B cell (primary cell): ENCODE measurements at regions not wholly inside any gene's neighbourhood (a gene's known extent, or its start where the extent isn't known, plus 50 kb on each side); places are given as distances from the start of the nearest gene placed in this dataset.

ENCODE experiments used
- ATAC-seq: fragments of 200-7000 bp; cut with Tn5 transposase; one replicate; pipeline ENCODE4 v1.10.0; 2021; ENCODE audit warnings: low read depth, mild to moderate bottlenecking, moderate number of reproducible peaks, moderate library complexity
- CTCF ChIA-PET: fragments of 350-600 bp; sonication (Branson Sonifier 250); formaldehyde crosslinking; loops from one replicate; lab custom pipeline; 2021; ENCODE audit warnings: antibody characterized with exemption, inconsistent platforms; lab: Charles Lee
- POLR2A ChIA-PET: fragments of 350-600 bp; sonication (Branson Sonifier 250); formaldehyde crosslinking; loops from one replicate; lab custom pipeline; 2021; ENCODE audit warnings: antibody characterized with exemption; lab: Charles Lee
- DNase-seq: peaks from one replicate; pipeline ENCODE4 v3.0.0; 2013
- H2AFZ ChIP-seq: 2 replicates; pipeline ENCODE4 v1.6.1; 2012; ENCODE audit warnings: mild to moderate bottlenecking, low read depth, low read length; ENCODE audit not compliant: insufficient read depth, poor library complexity, severe bottlenecking
- H3K27ac ChIP-seq, 2 donors: 1 replicate in 1 of 2; 2 replicates in 1 of 2; pipeline ENCODE4 v1.5.1; 2012 to 2013; ENCODE audit warnings: low read length in 2 of 2, mild to moderate bottlenecking in 2 of 2, moderate library complexity in 1 of 2
- H3K27me3 ChIP-seq, 4 experiments: fragments of 200-600 bp in 1 of 4; sonication (generic) in 1 of 4; replicated peaks in 1 of 4; 1 replicate in 2 of 4; 2 replicates in 2 of 4; pipeline versions ENCODE4 v1.6.1 to v1.7.0; 2013 to 2016; ENCODE audit warnings: low read length in 3 of 4, mild to moderate bottlenecking in 2 of 4, mixed read lengths in 1 of 4, moderate library complexity in 1 of 4; ENCODE audit not compliant: insufficient read depth in 4 of 4, control insufficient read depth in 3 of 4; ENCODE audit errors: control extremely low read depth in 1 of 4
- H3K36me3 ChIP-seq, 2 experiments: replicated peaks in 1 of 2; 1 replicate in 1 of 2; 2 replicates in 1 of 2; pipeline versions ENCODE4 v1.6.1 to v1.7.1; 2013; ENCODE audit warnings: low read length in 1 of 2; ENCODE audit not compliant: insufficient read depth in 2 of 2, control insufficient read depth in 1 of 2; ENCODE audit errors: control extremely low read depth in 1 of 2, extremely low read depth in 1 of 2
- H3K4me1 ChIP-seq, 2 donors: fragments of 200-600 bp in 1 of 2; sonication (generic) in 1 of 2; 1 replicate in 1 of 2; 2 replicates in 1 of 2; pipeline versions ENCODE4 v1.5.1 to v1.6.1; 2013 to 2017; ENCODE audit warnings: low read length in 2 of 2; ENCODE audit not compliant: control insufficient read depth in 2 of 2, insufficient read depth in 2 of 2
- H3K4me2 ChIP-seq: replicated peaks from 2 replicates; pipeline ENCODE3; 2012; ENCODE audit warnings: mild to moderate bottlenecking, low read depth, low read length; ENCODE audit not compliant: poor library complexity, severe bottlenecking
- H3K4me3 ChIP-seq, 5 experiments: fragments of 200-600 bp in 1 of 5; sonication (generic) in 1 of 5; 1 replicate in 3 of 5; 2 replicates in 2 of 5; pipeline versions ENCODE4 v1.5.1 to v1.7.0; 2011 to 2016; ENCODE audit warnings: low read length in 4 of 5, mild to moderate bottlenecking in 4 of 5, low read depth in 2 of 5, control low read depth in 1 of 5, moderate library complexity in 1 of 5; ENCODE audit not compliant: insufficient read depth in 1 of 5; ENCODE audit errors: control extremely low read depth in 1 of 5, extremely low read depth in 1 of 5
- H3K79me2 ChIP-seq: fragments of 200-600 bp; sonication (generic); one replicate; pipeline ENCODE4 v1.6.0; 2016; ENCODE audit warnings: low read length; ENCODE audit not compliant: control insufficient read depth, insufficient read depth
- H3K9ac ChIP-seq: fragments of 200-600 bp; sonication (generic); 2 replicates; pipeline ENCODE4 v1.6.1; 2017; ENCODE audit warnings: mild to moderate bottlenecking, low read length, moderate library complexity
- H3K9me3 ChIP-seq, 3 donors: one replicate each; pipeline versions ENCODE4 v1.6.1 to v1.7.1; 2013; ENCODE audit warnings: low read length in 2 of 3; ENCODE audit not compliant: control insufficient read depth in 2 of 3, insufficient read depth in 1 of 3; ENCODE audit errors: control extremely low read depth in 1 of 3
- H4K20me1 ChIP-seq: 2 replicates; pipeline ENCODE4 v1.6.0; 2012; ENCODE audit warnings: mild to moderate bottlenecking, low read length; ENCODE audit not compliant: insufficient read depth, control insufficient read depth, poor library complexity, severe bottlenecking
- H3K27ac Mint-ChIP-seq: one replicate; pipeline ENCODE4 v1.8.0; 2021; ENCODE audit warnings: mixed read lengths
- H3K27me3 Mint-ChIP-seq: one replicate; pipeline ENCODE4 v1.8.0; 2021; ENCODE audit warnings: mixed read lengths
- H3K4me1 Mint-ChIP-seq: one replicate; pipeline ENCODE4 v1.8.0; 2021; ENCODE audit warnings: mixed read lengths
- H3K4me3 Mint-ChIP-seq: one replicate; pipeline ENCODE4 v1.8.0; 2021; ENCODE audit warnings: mixed read lengths
- H3K9me3 Mint-ChIP-seq: one replicate; pipeline ENCODE4 v1.8.0; 2022; ENCODE audit warnings: mixed read lengths; ENCODE audit not compliant: insufficient read depth
- EZH2 ChIP-seq: IDR thresholded peaks from 2 replicates; pipeline ENCODE4 v1.6.1; 2012; ENCODE audit warnings: borderline replicate concordance, low read depth, mild to moderate bottlenecking, moderate library complexity, low read length; ENCODE audit not compliant: insufficient read depth, poor library complexity, severe bottlenecking
- WGBS: methylation state at CpG from one replicate; pipeline ENCODE4 v1.1.5; 2013; ENCODE audit warnings: missing lambda C conversion rate; ENCODE audit not compliant: insufficient coverage; 5-methylcytosine and 5-hydroxymethylcytosine counted together
- intact Hi-C: fragments of 100-400 bp; cut with micrococcal nuclease; formaldehyde crosslinking; loops from one replicate; pipeline ENCODE4 v1.10.0; 2022
- TF ChIP-seq, protein P1 (sequence below): fragments of 200-600 bp; IDR thresholded peaks from one replicate; pipeline ENCODE4 v1.8.0; 2022; ENCODE audit warnings: antibody characterized with exemption, mild to moderate bottlenecking

DNA sequence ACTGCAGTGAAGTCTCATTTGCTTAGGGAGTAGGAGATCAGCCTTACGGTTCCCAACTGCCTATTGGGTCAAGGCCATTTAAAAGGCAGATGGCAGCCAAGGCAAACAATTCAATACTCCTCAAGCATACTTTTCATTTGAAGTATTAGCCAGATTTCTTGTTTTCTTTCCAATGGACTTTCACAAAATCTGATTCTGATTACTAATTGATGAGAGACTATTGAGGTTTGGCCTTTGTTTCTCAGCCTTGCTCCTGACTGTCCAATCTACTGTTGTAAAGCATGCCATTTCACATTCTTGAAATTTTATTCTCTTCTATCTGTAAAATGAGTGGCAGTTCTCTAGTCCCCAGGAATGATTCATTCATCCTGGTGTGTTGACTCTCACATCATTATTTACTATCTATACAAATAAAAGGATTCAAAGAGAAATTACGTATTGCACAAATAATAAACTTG, 166.2 kb upstream of the TGFBR2 start:
- no peak overlapping the region for H2AFZ ChIP-seq
- H3K9ac ChIP-seq: no peak overlapping the region
- WGBS: 100% methylated on average over 1 of the region's 2 CpGs
- peaks cover 24 to 31% of the 10 kb centered on the region in 2 donors for H3K4me1 ChIP-seq
- no peaks in the 10 kb centered on the region for H3K27me3 ChIP-seq
- no peaks in the 10 kb centered on the region for H3K79me2 ChIP-seq
- ChIA-PET CTCF (interaction anchor here (0.6 kb wide), 1 partner anchor 13 kb away, joined by 3 read pairs; no protein-coding TSS in a partner anchor), POLR2A (no interaction called here)
- DNase-seq: no peak
- Mint-ChIP-seq H3K9me3 (peaks cover 3% of the 10 kb centered on the region), H3K4me3 (no peak overlapping the region), H3K27me3 (no peaks in the 10 kb centered on the region), H3K4me1 (peaks cover 28% of the 10 kb centered on the region), H3K27ac (no peak overlapping the region)
- TF ChIP-seq EZH2: no peak
- TF ChIP-seq, protein P1, sequence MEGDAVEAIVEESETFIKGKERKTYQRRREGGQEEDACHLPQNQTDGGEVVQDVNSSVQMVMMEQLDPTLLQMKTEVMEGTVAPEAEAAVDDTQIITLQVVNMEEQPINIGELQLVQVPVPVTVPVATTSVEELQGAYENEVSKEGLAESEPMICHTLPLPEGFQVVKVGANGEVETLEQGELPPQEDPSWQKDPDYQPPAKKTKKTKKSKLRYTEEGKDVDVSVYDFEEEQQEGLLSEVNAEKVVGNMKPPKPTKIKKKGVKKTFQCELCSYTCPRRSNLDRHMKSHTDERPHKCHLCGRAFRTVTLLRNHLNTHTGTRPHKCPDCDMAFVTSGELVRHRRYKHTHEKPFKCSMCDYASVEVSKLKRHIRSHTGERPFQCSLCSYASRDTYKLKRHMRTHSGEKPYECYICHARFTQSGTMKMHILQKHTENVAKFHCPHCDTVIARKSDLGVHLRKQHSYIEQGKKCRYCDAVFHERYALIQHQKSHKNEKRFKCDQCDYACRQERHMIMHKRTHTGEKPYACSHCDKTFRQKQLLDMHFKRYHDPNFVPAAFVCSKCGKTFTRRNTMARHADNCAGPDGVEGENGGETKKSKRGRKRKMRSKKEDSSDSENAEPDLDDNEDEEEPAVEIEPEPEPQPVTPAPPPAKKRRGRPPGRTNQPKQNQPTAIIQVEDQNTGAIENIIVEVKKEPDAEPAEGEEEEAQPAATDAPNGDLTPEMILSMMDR: no peak
- no peak overlapping the region for H3K27ac ChIP-seq
- no peaks in the 10 kb centered on the region for H4K20me1 ChIP-seq
- H3K9me3 ChIP-seq: no peaks in the 10 kb centered on the region
- no peaks in the 10 kb centered on the region for H3K36me3 ChIP-seq
- H3K4me2 ChIP-seq: no peak overlapping the region
- ATAC-seq: no peak
- intact Hi-C loops: no loop called here
- no peak overlapping the region for H3K4me3 ChIP-seq

DNA sequence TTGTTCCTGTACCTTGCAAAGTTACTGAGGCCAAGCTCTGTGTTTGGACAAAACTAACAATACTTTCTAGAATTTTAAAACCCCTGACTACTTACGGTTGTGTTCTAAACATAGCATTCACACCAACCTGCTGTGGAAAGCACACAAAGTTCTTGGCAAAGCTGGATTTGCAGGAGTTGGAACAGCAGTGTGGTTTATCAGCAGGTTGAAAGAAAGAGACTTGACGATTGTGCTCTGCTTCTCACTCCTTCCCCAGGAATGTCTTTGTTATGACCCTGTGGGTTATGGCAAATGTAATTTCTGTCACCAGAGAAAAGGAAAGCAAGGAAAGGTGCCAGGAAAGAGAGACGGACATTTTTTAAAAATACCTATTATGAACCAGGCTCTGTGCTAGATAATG, 165.5 kb upstream of the TGFBR2 start:
- no peaks in the 10 kb centered on the region for H3K79me2 ChIP-seq
- CTCF ChIA-PET: interaction anchor here (0.6 kb wide), 1 partner anchor 13 kb away, joined by 3 read pairs; no protein-coding TSS in a partner anchor
- POLR2A ChIA-PET: no interaction called here

More for the DNA sequence above, 165.5 kb upstream of the TGFBR2 start:
- Histone ChIP-seq H3K4me2 (no peak overlapping the region), H3K36me3 (no peaks in the 10 kb centered on the region), H3K9me3 (no peaks in the 10 kb centered on the region), H4K20me1 (no peaks in the 10 kb centered on the region), H3K9ac (no peak overlapping the region), H3K27ac (no peak overlapping the region), H3K27me3 (no peaks in the 10 kb centered on the region), H2AFZ (no peak overlapping the region), H3K4me3 (no peak overlapping the region), H3K4me1 (peaks cover 19 to 25% of the 10 kb centered on the region in 2 donors)
- intact Hi-C loops: no loop called here
- H3K4me1 Mint-ChIP-seq: peaks cover 23% of the 10 kb centered on the region
- ATAC-seq (no peak), DNase-seq (no peak)
- H3K4me3 Mint-ChIP-seq: no peak overlapping the region
- no CpG with 5 or more reads among the region's 3 CpGs for WGBS
- H3K9me3 Mint-ChIP-seq: peaks cover 3% of the 10 kb centered on the region
- TF ChIP-seq, protein P1: no peak
- TF ChIP-seq EZH2: no peak
- H3K27ac Mint-ChIP-seq: no peak overlapping the region
- H3K27me3 Mint-ChIP-seq: no peaks in the 10 kb centered on the region
